Right lobe of liver (tissue), 4 donors: ENCODE measurements at regions not wholly inside any gene's neighbourhood (a gene's known extent, or its start where the extent isn't known, plus 50 kb on each side); places are given as distances from the start of the nearest gene placed in this dataset.

Experiments used
- CTCF ChIP-seq, 4 donors: fragments of 200-600 bp in 3 of 4; fragments of 450-650 bp in 1 of 4; IDR thresholded peaks; one replicate each; pipeline versions ENCODE4 v1.5.1 to v1.8.0; 2016 to 2022; ENCODE audit warnings: antibody characterized with exemption in 4 of 4, mild to moderate bottlenecking in 2 of 4
- POLR2A ChIP-seq: fragments of 450-650 bp; IDR thresholded peaks from one replicate; pipeline ENCODE4 v1.6.1; 2017; ENCODE audit warnings: antibody characterized with exemption, mild to moderate bottlenecking
- donor health status: DM: no; HTN: no; CAD: no.
- donor health status: DM: no; HTN: no; CAD: no.
- donor health status: DM: no; HTN: yes; CAD: no.

GRCh38 chrX:39360101-39360500 lies 558.8 kb downstream of the MID1IP1 start:
- TF ChIP-seq CTCF (IDR thresholded peaks at IDR 0.05) (no peak), POLR2A (no peak)
